ENCODE measurements at regions not wholly inside any gene's neighbourhood (a gene's known extent, or its start where the extent isn't known, plus 50 kb on each side); places are given as distances from the start of the nearest gene placed in this dataset.

DNA sequence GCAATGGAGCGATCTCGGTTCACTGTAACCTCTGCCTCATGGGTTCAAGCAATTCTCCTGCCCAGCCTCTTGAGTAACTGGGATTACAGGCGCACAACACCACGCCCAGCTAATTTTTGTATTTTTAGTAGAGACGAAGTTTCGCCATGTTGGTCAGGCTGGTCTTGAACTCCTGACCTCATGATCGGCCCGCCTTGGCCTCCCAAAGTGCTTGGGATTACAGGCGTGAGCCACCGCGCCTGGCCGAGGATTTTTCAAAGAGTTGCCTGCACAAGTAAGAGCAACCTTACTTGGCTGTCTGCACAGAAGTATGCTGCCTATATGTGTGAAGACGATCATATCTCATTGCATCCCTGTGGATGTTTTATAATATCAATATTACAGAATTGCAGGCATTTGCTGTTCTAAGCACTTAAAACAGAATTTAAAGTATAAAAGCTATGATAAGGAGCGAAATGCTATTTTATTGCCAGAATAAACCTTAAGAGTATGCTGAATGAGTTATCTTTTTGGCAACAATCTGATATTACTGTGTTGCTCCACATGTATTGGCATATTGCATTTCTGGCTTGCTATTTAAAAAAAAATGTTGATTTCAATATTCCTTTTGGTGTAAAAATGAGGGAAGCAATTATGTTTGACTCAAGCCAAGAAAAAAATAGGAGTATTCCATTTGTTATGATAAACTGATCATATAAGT is 379.4 kb upstream of the SEMA3D start:
- no peak overlapping the region for H3K4me3 ChIP-seq (ENCODE audit: low read length)
- Mint-ChIP-seq H3K36me3 (ENCODE audit: low read depth) (no peaks in the 10 kb centered on the region), H3K27ac (no peak overlapping the region), H3K9me3 (no peaks in the 10 kb centered on the region), H3K27me3 (ENCODE audit: insufficient read depth) (no peaks in the 10 kb centered on the region), H3K4me3 (no peak overlapping the region), H3K4me1 (no peaks in the 10 kb centered on the region)
- 94 to 97% methylated on average over 11 to 14 of the region's 14 CpGs for WGBS, 2 experiments (ENCODE audit: insufficient coverage in 1 of 2, insufficient read length in 1 of 2)
- DNase-seq, result no peak
- no peaks in the 10 kb centered on the region for H3K4me1 ChIP-seq (ENCODE audit: control insufficient read depth, insufficient read depth, low read length)
- TF ChIP-seq, protein P1, sequence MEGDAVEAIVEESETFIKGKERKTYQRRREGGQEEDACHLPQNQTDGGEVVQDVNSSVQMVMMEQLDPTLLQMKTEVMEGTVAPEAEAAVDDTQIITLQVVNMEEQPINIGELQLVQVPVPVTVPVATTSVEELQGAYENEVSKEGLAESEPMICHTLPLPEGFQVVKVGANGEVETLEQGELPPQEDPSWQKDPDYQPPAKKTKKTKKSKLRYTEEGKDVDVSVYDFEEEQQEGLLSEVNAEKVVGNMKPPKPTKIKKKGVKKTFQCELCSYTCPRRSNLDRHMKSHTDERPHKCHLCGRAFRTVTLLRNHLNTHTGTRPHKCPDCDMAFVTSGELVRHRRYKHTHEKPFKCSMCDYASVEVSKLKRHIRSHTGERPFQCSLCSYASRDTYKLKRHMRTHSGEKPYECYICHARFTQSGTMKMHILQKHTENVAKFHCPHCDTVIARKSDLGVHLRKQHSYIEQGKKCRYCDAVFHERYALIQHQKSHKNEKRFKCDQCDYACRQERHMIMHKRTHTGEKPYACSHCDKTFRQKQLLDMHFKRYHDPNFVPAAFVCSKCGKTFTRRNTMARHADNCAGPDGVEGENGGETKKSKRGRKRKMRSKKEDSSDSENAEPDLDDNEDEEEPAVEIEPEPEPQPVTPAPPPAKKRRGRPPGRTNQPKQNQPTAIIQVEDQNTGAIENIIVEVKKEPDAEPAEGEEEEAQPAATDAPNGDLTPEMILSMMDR (conservative IDR thresholded peaks at IDR 0.05), result no peak
- H3K27ac ChIP-seq (ENCODE audit: low read depth, low read length), result no peak overlapping the region
- no peaks in the 10 kb centered on the region for H3K27me3 ChIP-seq (ENCODE audit: control insufficient read depth, insufficient read depth, low read length, poor library complexity, severe bottlenecking)
- no peaks in the 10 kb centered on the region for H3K9me3 ChIP-seq (ENCODE audit: control insufficient read depth, low read length)
- H3K36me3 ChIP-seq (ENCODE audit: control insufficient read depth, insufficient read depth, low read length), result no peaks in the 10 kb centered on the region
- H3K9ac ChIP-seq (ENCODE audit: extremely low read depth, low read length, poor library complexity, severe bottlenecking), result no peak overlapping the region

DNA sequence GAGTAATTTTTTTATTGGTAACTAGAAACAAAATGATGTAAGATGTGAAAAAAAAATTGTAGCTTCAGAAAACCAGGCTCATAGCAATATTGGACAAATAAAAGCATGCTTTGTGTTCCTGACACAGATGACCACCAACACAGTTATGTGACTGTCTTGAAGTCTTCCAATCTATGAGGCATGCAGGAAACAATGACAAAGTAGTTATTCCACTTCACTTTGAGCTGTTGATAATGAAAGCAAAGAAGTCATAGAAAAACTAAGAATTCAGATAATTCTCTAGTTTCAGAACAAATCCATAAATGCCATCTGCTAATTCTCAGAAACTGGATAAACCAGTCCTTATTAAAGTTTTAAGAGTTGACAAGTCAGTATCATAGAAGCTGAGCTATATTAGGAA is 378.4 kb upstream of the SEMA3D start:
- H3K4me3 Mint-ChIP-seq, result no peak overlapping the region

DNA sequence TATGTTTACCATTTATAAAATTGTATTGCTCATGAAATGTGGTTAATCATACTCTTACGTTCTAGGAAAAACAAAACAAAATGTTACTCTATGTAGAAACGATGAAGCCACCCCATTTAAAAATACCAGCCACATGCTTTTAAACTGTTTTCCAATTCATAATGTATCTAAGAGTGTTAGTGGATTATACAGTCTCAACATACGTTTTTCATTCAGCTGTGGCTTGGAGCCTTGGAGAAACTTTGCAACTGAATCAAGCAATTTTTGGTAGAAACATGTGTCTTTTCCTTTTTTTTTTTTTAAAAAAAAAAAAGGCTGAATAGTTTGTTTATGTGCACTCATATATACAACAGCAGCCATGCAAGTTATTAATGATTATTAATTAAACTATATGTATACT is 378.0 kb upstream of the SEMA3D start:
- H3K4me1 Mint-ChIP-seq, result no peaks in the 10 kb centered on the region
- H3K27ac ChIP-seq (ENCODE audit: low read depth, low read length), result no peak overlapping the region
- H3K27ac Mint-ChIP-seq, result no peak overlapping the region
- H3K27me3 ChIP-seq (ENCODE audit: control insufficient read depth, insufficient read depth, low read length, poor library complexity, severe bottlenecking), result no peaks in the 10 kb centered on the region
- H3K9me3 ChIP-seq (ENCODE audit: control insufficient read depth, low read length), result no peaks in the 10 kb centered on the region
- no peaks in the 10 kb centered on the region for H3K9me3 Mint-ChIP-seq
- H3K4me1 ChIP-seq (ENCODE audit: control insufficient read depth, insufficient read depth, low read length), result no peaks in the 10 kb centered on the region
- H3K27me3 Mint-ChIP-seq (ENCODE audit: insufficient read depth), result no peaks in the 10 kb centered on the region
- no peak for DNase-seq
- 82% methylated on average over 3 of the region's 3 CpGs; no CpG with 5 or more reads in 1 of the 2 experiments for WGBS, 2 experiments (ENCODE audit: insufficient coverage in 1 of 2, insufficient read length in 1 of 2)
- H3K36me3 ChIP-seq (ENCODE audit: control insufficient read depth, insufficient read depth, low read length), result no peaks in the 10 kb centered on the region
- H3K4me3 Mint-ChIP-seq, result no peak overlapping the region
- no peaks in the 10 kb centered on the region for H3K36me3 Mint-ChIP-seq (ENCODE audit: low read depth)
- TF ChIP-seq, protein P1 (conservative IDR thresholded peaks at IDR 0.05), result no peak
- H3K4me3 ChIP-seq (ENCODE audit: low read length), result no peak overlapping the region
- H3K9ac ChIP-seq (ENCODE audit: extremely low read depth, low read length, poor library complexity, severe bottlenecking), result no peak overlapping the region

More for the DNA sequence above, 378.4 kb upstream of the SEMA3D start:
- no peak for DNase-seq
- Histone ChIP-seq H3K4me1 (ENCODE audit: control insufficient read depth, insufficient read depth, low read length) (no peaks in the 10 kb centered on the region), H3K36me3 (ENCODE audit: control insufficient read depth, insufficient read depth, low read length) (no peaks in the 10 kb centered on the region), H3K27me3 (ENCODE audit: control insufficient read depth, insufficient read depth, low read length, poor library complexity, severe bottlenecking) (no peaks in the 10 kb centered on the region), H3K4me3 (ENCODE audit: low read length) (no peak overlapping the region), H3K27ac (ENCODE audit: low read depth, low read length) (no peak overlapping the region), H3K9me3 (ENCODE audit: control insufficient read depth, low read length) (no peaks in the 10 kb centered on the region), H3K9ac (ENCODE audit: extremely low read depth, low read length, poor library complexity, severe bottlenecking) (no peak overlapping the region)
- Mint-ChIP-seq H3K9me3 (no peaks in the 10 kb centered on the region), H3K27ac (no peak overlapping the region), H3K4me1 (no peaks in the 10 kb centered on the region), H3K27me3 (ENCODE audit: insufficient read depth) (no peaks in the 10 kb centered on the region), H3K36me3 (ENCODE audit: low read depth) (no peaks in the 10 kb centered on the region)
- TF ChIP-seq, protein P1 (conservative IDR thresholded peaks at IDR 0.05), result no peak
